Fibroblast of lung (primary cell): ENCODE measurements at regions not wholly inside any gene's neighbourhood (a gene's known extent, or its start where the extent isn't known, plus 50 kb on each side); places are given as distances from the start of the nearest gene placed in this dataset.

ENCODE experiments used
- DNase-seq, 2 donors: peaks; one replicate each; pipeline versions ENCODE4 v3.0.0 to v3.0.0-alpha.2; 2010; ENCODE audit warnings: low read depth in 2 of 2
- H2AFZ ChIP-seq: 2 replicates; pipeline ENCODE4 v1.5.1; 2012; ENCODE audit warnings: low read length, control low read depth, inconsistent platforms
- H3K27ac ChIP-seq: 2 replicates; pipeline ENCODE4 v1.5.1; 2011; ENCODE audit warnings: low read length, control low read depth; ENCODE audit not compliant: insufficient read depth
- H3K27me3 ChIP-seq: 2 replicates; pipeline ENCODE4 v1.5.1; 2011; ENCODE audit warnings: mild to moderate bottlenecking, low read length; ENCODE audit not compliant: control insufficient read depth, insufficient read depth
- H3K36me3 ChIP-seq: 2 replicates; pipeline ENCODE4 v1.5.1; 2011; ENCODE audit warnings: low read length; ENCODE audit not compliant: control insufficient read depth, insufficient read depth
- H3K4me1 ChIP-seq: 2 replicates; pipeline ENCODE4 v1.5.1; 2011; ENCODE audit warnings: low read length; ENCODE audit not compliant: control insufficient read depth, insufficient read depth; ENCODE audit errors: extremely low read depth
- H3K4me2 ChIP-seq: 2 replicates; pipeline ENCODE4 v1.5.1; 2011; ENCODE audit warnings: low read length, control low read depth; ENCODE audit not compliant: insufficient read depth; ENCODE audit errors: extremely low read depth
- H3K4me3 ChIP-seq, 4 experiments: fragments of 200-600 bp in 1 of 4; sonication (generic) in 1 of 4; replicated peaks in 1 of 4; 2 replicates each; pipeline ENCODE4 v1.5.1; 2011 to 2016; ENCODE audit warnings: low read length in 4 of 4, low read depth in 3 of 4, mild to moderate bottlenecking in 3 of 4, control low read depth in 2 of 4, inconsistent platforms in 1 of 4, mixed read lengths in 1 of 4; ENCODE audit not compliant: insufficient read depth in 1 of 4; ENCODE audit errors: control extremely low read depth in 1 of 4
- H3K79me2 ChIP-seq: 2 replicates; pipeline ENCODE4 v1.5.1; 2012; ENCODE audit warnings: mild to moderate bottlenecking, low read length, inconsistent platforms; ENCODE audit not compliant: control insufficient read depth, insufficient read depth
- H3K9ac ChIP-seq: 2 replicates; pipeline ENCODE4 v1.5.1; 2011; ENCODE audit warnings: mild to moderate bottlenecking, low read length, control low read depth; ENCODE audit not compliant: insufficient read depth
- H3K9me3 ChIP-seq: 2 replicates; pipeline ENCODE4 v1.5.1; 2012; ENCODE audit warnings: low read depth, low read length; ENCODE audit not compliant: control insufficient read depth, insufficient read depth
- H4K20me1 ChIP-seq: 2 replicates; pipeline ENCODE4 v1.5.1; 2011; ENCODE audit warnings: low read length; ENCODE audit not compliant: control insufficient read depth, insufficient read depth; ENCODE audit errors: extremely low read depth
- CTCF ChIP-seq, 2 donors: IDR thresholded peaks in 1 of 2; conservative IDR thresholded peaks in 1 of 2; 1 replicate in 1 of 2; 2 replicates in 1 of 2; pipeline ENCODE4 v1.5.1; 2011 to 2012; ENCODE audit warnings: low read length in 2 of 2, control low read depth in 1 of 2, inconsistent platforms in 1 of 2, low read depth in 1 of 2, mild to moderate bottlenecking in 1 of 2
- EZH2 ChIP-seq: IDR thresholded peaks from 2 replicates; pipeline ENCODE4 v1.5.1; 2012; ENCODE audit warnings: low read length, control low read depth, mild to moderate bottlenecking; ENCODE audit errors: missing control alignments

GRCh38 chr2:151085181-151085611 lies 176.5 kb downstream of the RBM43 start:
- Histone ChIP-seq H3K9ac (no peak overlapping the region), H3K4me1 (no peaks in the 10 kb centered on the region), H3K36me3 (no peaks in the 10 kb centered on the region), H3K27ac (no peak overlapping the region), H3K4me3 (no peak overlapping the region), H3K79me2 (no peaks in the 10 kb centered on the region), H4K20me1 (no peaks in the 10 kb centered on the region), H3K27me3 (no peaks in the 10 kb centered on the region), H3K4me2 (no peak overlapping the region), H3K9me3 (no peaks in the 10 kb centered on the region), H2AFZ (no peak overlapping the region)
- no peak for TF ChIP-seq CTCF (conservative IDR thresholded peaks at IDR 0.05 in 1 of 2, IDR thresholded peaks at IDR 0.05 in 1 of 2; ENCODE audit: low read depth in 1 of 2, low read length in 2 of 2)
- no peak for TF ChIP-seq EZH2
- peak in 1 of 2 donors; percentile 47 for DNase-seq

- no peaks in the 10 kb centered on the region for H3K79me2 ChIP-seq
- no peak for DNase-seq
Observed at GRCh38 chr2:151083856-151084795, 177.5 kb downstream of the RBM43 start.

GRCh38 chr2:151078889-151079288 lies 182.8 kb downstream of the RBM43 start:
- no peaks in the 10 kb centered on the region for H3K36me3 ChIP-seq
- TF ChIP-seq EZH2 = no peak
- no peak for TF ChIP-seq CTCF (conservative IDR thresholded peaks at IDR 0.05 in 1 of 2, IDR thresholded peaks at IDR 0.05 in 1 of 2; ENCODE audit: low read depth in 1 of 2, low read length in 2 of 2)
- DNase-seq = no peak

More at GRCh38 chr2:151083856-151084795, 177.5 kb downstream of the RBM43 start:
- H4K20me1 ChIP-seq = no peaks in the 10 kb centered on the region
- TF ChIP-seq CTCF (conservative IDR thresholded peaks at IDR 0.05 in 1 of 2, IDR thresholded peaks at IDR 0.05 in 1 of 2; ENCODE audit: low read depth in 1 of 2, low read length in 2 of 2) = no peak
- no peak for TF ChIP-seq EZH2
- H3K9me3 ChIP-seq = no peaks in the 10 kb centered on the region
- no peak overlapping the region for H2AFZ ChIP-seq
- no peaks in the 10 kb centered on the region for H3K27me3 ChIP-seq
- no peak overlapping the region for H3K9ac ChIP-seq
- H3K27ac ChIP-seq = no peak overlapping the region
- H3K4me3 ChIP-seq = no peak overlapping the region
- no peaks in the 10 kb centered on the region for H3K36me3 ChIP-seq
- H3K4me1 ChIP-seq = no peaks in the 10 kb centered on the region
- H3K4me2 ChIP-seq = no peak overlapping the region

More at GRCh38 chr2:151078889-151079288, 182.8 kb downstream of the RBM43 start:
- no peaks in the 10 kb centered on the region for H3K4me1 ChIP-seq
- H3K9me3 ChIP-seq = no peaks in the 10 kb centered on the region
- H3K27ac ChIP-seq = no peak overlapping the region
- H2AFZ ChIP-seq = no peak overlapping the region
- no peaks in the 10 kb centered on the region for H3K79me2 ChIP-seq
- no peaks in the 10 kb centered on the region for H4K20me1 ChIP-seq
- H3K27me3 ChIP-seq = no peaks in the 10 kb centered on the region
- no peak overlapping the region for H3K4me2 ChIP-seq
- H3K4me3 ChIP-seq = no peak overlapping the region
- no peak overlapping the region for H3K9ac ChIP-seq
